ENCODE measurements at regions not wholly inside any gene's neighbourhood (a gene's known extent, or its start where the extent isn't known, plus 50 kb on each side); places are given as distances from the start of the nearest gene placed in this dataset.
"Not testable (repeated sequence)": the region's sequence is repeated elsewhere in the genome, so short reads cannot be mapped to it uniquely, and the experiment has no call there.

DNA sequence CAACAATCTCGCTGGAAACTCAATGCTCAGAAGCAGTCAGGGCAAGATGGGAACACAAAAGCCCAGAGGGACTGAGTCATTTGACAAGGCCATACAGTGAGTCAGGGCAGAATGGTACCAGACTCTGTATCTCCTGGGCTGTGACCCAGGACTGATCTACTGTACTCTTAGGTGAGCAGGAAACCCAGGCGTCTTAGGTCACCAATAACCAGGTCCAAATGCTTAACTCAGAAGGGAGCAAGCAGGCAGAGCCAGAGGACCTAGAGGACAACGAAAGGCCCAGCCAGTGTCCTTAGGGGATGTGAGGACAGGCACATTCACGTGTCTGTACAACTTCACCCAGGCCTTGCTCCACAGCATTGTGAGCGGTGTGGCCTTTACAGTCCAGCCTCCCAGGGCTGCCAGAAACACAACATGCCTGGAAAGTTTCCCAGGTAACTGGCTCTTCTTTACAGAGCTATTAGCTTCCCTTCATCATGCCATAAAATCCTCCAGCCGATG, 69.9 kb downstream of the ARL6IP4 start:
- no peak overlapping the region for H3K9ac ChIP-seq (ENCODE audit: low read length)
- H3K27ac ChIP-seq (ENCODE audit: low read depth, low read length), result peak overlapping the region; percentile 22
- peak; percentile 63 for DNase-seq (ENCODE audit: low read depth)
- no peaks in the 10 kb centered on the region for H3K79me2 ChIP-seq (ENCODE audit: insufficient read depth, low read length)
- H3K36me3 Mint-ChIP-seq (ENCODE audit: low read depth, unreplicated experiment), result no peaks in the 10 kb centered on the region
- no peaks in the 10 kb centered on the region for H3K36me3 ChIP-seq (ENCODE audit: insufficient read depth, low read length)
- peaks cover 13% of the 10 kb centered on the region for H3K4me1 ChIP-seq (ENCODE audit: insufficient read depth, low read length)
- no peak for FAIRE-seq
- no peak overlapping the region for H3K27ac Mint-ChIP-seq (ENCODE audit: unreplicated experiment)
- H4K20me1 ChIP-seq (ENCODE audit: insufficient read depth, low read length), result peaks cover 19% of the 10 kb centered on the region
- H3K4me1 Mint-ChIP-seq (ENCODE audit: low read depth, unreplicated experiment), result peaks cover 15% of the 10 kb centered on the region
- H3K27me3 Mint-ChIP-seq (ENCODE audit: low read depth, unreplicated experiment), result no peaks in the 10 kb centered on the region
- peak overlapping the region; percentile 45 for H3K4me2 ChIP-seq (ENCODE audit: low read length)
- TF ChIP-seq, protein P1, sequence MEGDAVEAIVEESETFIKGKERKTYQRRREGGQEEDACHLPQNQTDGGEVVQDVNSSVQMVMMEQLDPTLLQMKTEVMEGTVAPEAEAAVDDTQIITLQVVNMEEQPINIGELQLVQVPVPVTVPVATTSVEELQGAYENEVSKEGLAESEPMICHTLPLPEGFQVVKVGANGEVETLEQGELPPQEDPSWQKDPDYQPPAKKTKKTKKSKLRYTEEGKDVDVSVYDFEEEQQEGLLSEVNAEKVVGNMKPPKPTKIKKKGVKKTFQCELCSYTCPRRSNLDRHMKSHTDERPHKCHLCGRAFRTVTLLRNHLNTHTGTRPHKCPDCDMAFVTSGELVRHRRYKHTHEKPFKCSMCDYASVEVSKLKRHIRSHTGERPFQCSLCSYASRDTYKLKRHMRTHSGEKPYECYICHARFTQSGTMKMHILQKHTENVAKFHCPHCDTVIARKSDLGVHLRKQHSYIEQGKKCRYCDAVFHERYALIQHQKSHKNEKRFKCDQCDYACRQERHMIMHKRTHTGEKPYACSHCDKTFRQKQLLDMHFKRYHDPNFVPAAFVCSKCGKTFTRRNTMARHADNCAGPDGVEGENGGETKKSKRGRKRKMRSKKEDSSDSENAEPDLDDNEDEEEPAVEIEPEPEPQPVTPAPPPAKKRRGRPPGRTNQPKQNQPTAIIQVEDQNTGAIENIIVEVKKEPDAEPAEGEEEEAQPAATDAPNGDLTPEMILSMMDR (IDR thresholded peaks at IDR 0.05; ENCODE audit: insufficient read depth, low read depth, low read length), result no peak
- no peak for TF ChIP-seq EZH2 (IDR thresholded peaks at IDR 0.05; ENCODE audit: insufficient read depth, low read length)
- peaks cover 5% of the 10 kb centered on the region for H3K9me3 Mint-ChIP-seq (ENCODE audit: unreplicated experiment)
- H3K9me3 ChIP-seq (ENCODE audit: insufficient read depth, low read depth, low read length), result no peaks in the 10 kb centered on the region
- H3K4me3 Mint-ChIP-seq (ENCODE audit: unreplicated experiment), result no peak overlapping the region
- no peak overlapping the region for H3K4me3 ChIP-seq (ENCODE audit: insufficient read depth, low read depth, low read length)
- H2AFZ ChIP-seq (ENCODE audit: low read depth, low read length), result no peak overlapping the region
- no peaks in the 10 kb centered on the region for H3K27me3 ChIP-seq (ENCODE audit: insufficient read depth, low read length)

DNA sequence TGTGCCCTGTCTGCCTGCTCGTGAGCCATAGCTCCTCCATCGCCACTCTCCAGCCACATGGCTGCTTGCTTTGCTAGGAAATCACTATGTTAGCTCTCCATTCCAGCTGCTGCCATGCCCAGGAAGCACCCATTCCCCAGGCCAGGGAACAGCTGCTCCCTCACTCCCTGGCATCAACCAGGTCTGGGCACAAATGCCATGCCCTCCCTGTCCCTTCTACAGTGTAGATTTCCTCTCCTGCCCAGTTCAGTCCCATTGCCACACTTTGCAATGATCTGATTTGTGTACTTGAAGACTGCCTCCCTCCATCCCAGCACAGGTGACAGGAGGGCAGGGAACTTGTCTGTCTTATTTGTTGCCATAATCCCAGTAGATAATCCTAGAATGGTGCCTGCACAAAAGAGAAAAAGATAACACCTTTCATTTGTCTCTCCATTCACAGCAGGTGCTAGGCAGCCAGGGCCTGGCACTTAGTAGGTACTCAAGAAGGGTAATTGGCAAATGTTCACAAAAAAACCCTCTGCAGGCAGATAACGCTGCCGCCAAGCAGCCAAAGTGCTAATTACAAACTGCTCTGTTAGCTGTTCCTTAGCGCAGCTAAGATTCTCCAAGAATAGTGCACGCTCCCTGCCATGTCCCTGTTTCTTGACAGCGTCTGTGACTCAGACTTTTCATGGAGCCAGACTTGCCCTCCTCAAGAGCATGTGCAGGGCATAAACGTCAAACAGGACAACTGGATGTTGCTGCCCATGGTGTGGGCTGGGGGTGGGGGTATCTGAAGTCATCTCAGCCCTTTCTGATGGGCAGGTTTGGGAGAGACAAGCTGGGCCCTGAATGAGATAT, 69.1 kb downstream of the ARL6IP4 start:
- Mint-ChIP-seq H3K27ac (ENCODE audit: unreplicated experiment) (no peak overlapping the region), H3K27me3 (ENCODE audit: low read depth, unreplicated experiment) (no peaks in the 10 kb centered on the region), H3K36me3 (ENCODE audit: low read depth, unreplicated experiment) (peaks cover 4% of the 10 kb centered on the region), H3K4me3 (ENCODE audit: unreplicated experiment) (no peak overlapping the region), H3K9me3 (ENCODE audit: unreplicated experiment) (peaks cover 5% of the 10 kb centered on the region), H3K4me1 (ENCODE audit: low read depth, unreplicated experiment) (peaks cover 15% of the 10 kb centered on the region)
- peaks cover 13% of the 10 kb centered on the region for H3K4me1 ChIP-seq (ENCODE audit: insufficient read depth, low read length)
- H3K27ac ChIP-seq (ENCODE audit: low read depth, low read length), result peak overlapping the region; percentile 22
- no peaks in the 10 kb centered on the region for H3K79me2 ChIP-seq (ENCODE audit: insufficient read depth, low read length)
- no peak overlapping the region for H2AFZ ChIP-seq (ENCODE audit: low read depth, low read length)
- FAIRE-seq (no peak), DNase-seq (ENCODE audit: low read depth) (no peak)
- H3K27me3 ChIP-seq (ENCODE audit: insufficient read depth, low read length), result no peaks in the 10 kb centered on the region
- H3K9ac ChIP-seq (ENCODE audit: low read length), result no peak overlapping the region
- H3K4me3 ChIP-seq (ENCODE audit: insufficient read depth, low read depth, low read length), result no peak overlapping the region
- TF ChIP-seq EZH2 (IDR thresholded peaks at IDR 0.05; ENCODE audit: insufficient read depth, low read length), result no peak
- TF ChIP-seq, protein P1 (IDR thresholded peaks at IDR 0.05; ENCODE audit: insufficient read depth, low read depth, low read length), result no peak
- peaks cover 19% of the 10 kb centered on the region for H4K20me1 ChIP-seq (ENCODE audit: insufficient read depth, low read length)
- H3K36me3 ChIP-seq (ENCODE audit: insufficient read depth, low read length), result no peaks in the 10 kb centered on the region
- H3K4me2 ChIP-seq (ENCODE audit: low read length), result peak overlapping the region; percentile 45
- H3K9me3 ChIP-seq (ENCODE audit: insufficient read depth, low read depth, low read length), result no peaks in the 10 kb centered on the region

DNA sequence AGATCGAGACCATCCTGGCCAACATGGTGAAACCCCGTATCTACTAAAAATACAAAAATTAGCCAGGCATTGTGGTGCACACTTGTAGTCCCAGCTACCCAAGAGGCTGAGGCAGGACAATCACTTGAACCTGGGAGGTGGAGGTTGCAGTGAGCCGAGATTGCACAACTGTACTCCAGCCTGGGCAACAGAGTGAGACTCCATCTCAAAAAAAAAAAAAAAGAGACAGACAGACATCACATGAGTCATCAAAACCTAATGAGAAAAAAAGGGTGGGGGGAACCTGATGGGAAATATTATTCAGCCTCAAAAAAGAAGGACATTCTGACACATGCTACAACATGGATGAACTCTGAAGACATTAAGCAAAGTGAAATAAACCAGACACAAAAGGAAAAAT, 67.4 kb downstream of the ARL6IP4 start:
- Histone ChIP-seq H3K4me1 (ENCODE audit: insufficient read depth, low read length) (peaks cover 25% of the 10 kb centered on the region), H4K20me1 (ENCODE audit: insufficient read depth, low read length) (peaks cover 28% of the 10 kb centered on the region)
- H3K4me3 ChIP-seq (ENCODE audit: insufficient read depth, low read depth, low read length); H3K27ac ChIP-seq (ENCODE audit: low read depth, low read length); FAIRE-seq; H3K9me3 Mint-ChIP-seq (ENCODE audit: unreplicated experiment); H3K27me3 Mint-ChIP-seq (ENCODE audit: low read depth, unreplicated experiment); H3K4me3 Mint-ChIP-seq (ENCODE audit: unreplicated experiment); DNase-seq (ENCODE audit: low read depth); H3K9me3 ChIP-seq (ENCODE audit: insufficient read depth, low read depth, low read length); H3K36me3 ChIP-seq (ENCODE audit: insufficient read depth, low read length); H3K27ac Mint-ChIP-seq (ENCODE audit: unreplicated experiment); H3K36me3 Mint-ChIP-seq (ENCODE audit: low read depth, unreplicated experiment); H2AFZ ChIP-seq (ENCODE audit: low read depth, low read length); H3K79me2 ChIP-seq (ENCODE audit: insufficient read depth, low read length); H3K9ac ChIP-seq (ENCODE audit: low read length); H3K27me3 ChIP-seq (ENCODE audit: insufficient read depth, low read length); H3K4me2 ChIP-seq (ENCODE audit: low read length): not testable (repeated sequence)
- peaks cover 23% of the 10 kb centered on the region for H3K4me1 Mint-ChIP-seq (ENCODE audit: low read depth, unreplicated experiment)

All from astrocyte (in vitro differentiated cells and primary cell).